MM.1S (cell line): ENCODE measurements at regions not wholly inside any gene's neighbourhood (a gene's known extent, or its start where the extent isn't known, plus 50 kb on each side); places are given as distances from the start of the nearest gene placed in this dataset.

Experiments used
- DNase-seq: peaks from one replicate; pipeline ENCODE4 v3.0.0-alpha.2; 2015
- H2AFZ ChIP-seq: fragments of 300-600 bp; sonication (generic); 2 replicates; pipeline ENCODE4 v1.6.0; 2016; ENCODE audit warnings: antibody characterized with exemption, low read length
- H3F3A ChIP-seq: fragments of 300-600 bp; sonication (generic); 2 replicates; pipeline ENCODE4 v1.6.1; 2016; ENCODE audit warnings: mild to moderate bottlenecking, antibody characterized with exemption, low read length, moderate library complexity, mixed read lengths; ENCODE audit not compliant: insufficient read depth
- H3K27ac ChIP-seq: fragments of 300-600 bp; sonication (generic); 2 replicates; pipeline ENCODE4 v1.5.1; 2016; ENCODE audit warnings: mild to moderate bottlenecking, low read length
- H3K27me3 ChIP-seq: fragments of 300-600 bp; sonication (generic); replicated peaks from 2 replicates; pipeline ENCODE4 v1.6.0; 2016; ENCODE audit warnings: low read length; ENCODE audit not compliant: insufficient read depth
- H3K36me3 ChIP-seq: fragments of 300-600 bp; sonication (generic); replicated peaks from 2 replicates; pipeline ENCODE4 v1.6.1; 2016; ENCODE audit warnings: mild to moderate bottlenecking, low read length, mixed read lengths; ENCODE audit not compliant: insufficient read depth
- H3K4me1 ChIP-seq: fragments of 300-600 bp; sonication (generic); 2 replicates; pipeline ENCODE4 v1.6.1; 2016; ENCODE audit warnings: low read length, mixed read lengths
- H3K4me2 ChIP-seq: fragments of 300-600 bp; sonication (generic); 2 replicates; pipeline ENCODE4 v1.6.0; 2016; ENCODE audit warnings: low read depth, low read length
- H3K4me3 ChIP-seq: fragments of 300-600 bp; sonication (generic); 2 replicates; pipeline ENCODE4 v1.5.1; 2016; ENCODE audit warnings: low read length, mixed read lengths
- H3K79me2 ChIP-seq: fragments of 300-600 bp; sonication (generic); 2 replicates; pipeline ENCODE4 v1.6.1; 2016; ENCODE audit warnings: mixed run types, low read length, mixed read lengths
- H3K9ac ChIP-seq: fragments of 300-600 bp; sonication (generic); 2 replicates; pipeline ENCODE4 v1.6.1; 2016; ENCODE audit warnings: low read length, mixed read lengths
- H3K9me2 ChIP-seq: fragments of 300-600 bp; sonication (generic); replicated peaks from 2 replicates; pipeline ENCODE4 v1.6.1; 2016; ENCODE audit warnings: mild to moderate bottlenecking, low read length, mixed read lengths; ENCODE audit not compliant: insufficient read depth
- H3K9me3 ChIP-seq: fragments of 300-600 bp; sonication (generic); replicated peaks from 2 replicates; pipeline ENCODE4 v1.6.1; 2016; ENCODE audit warnings: mild to moderate bottlenecking, low read length, mixed read lengths; ENCODE audit not compliant: insufficient read depth
- H4K20me1 ChIP-seq: fragments of 300-600 bp; sonication (generic); 2 replicates; pipeline ENCODE4 v1.6.1; 2016; ENCODE audit warnings: mild to moderate bottlenecking, low read length, moderate library complexity, mixed read lengths; ENCODE audit not compliant: insufficient read depth
- CTCF ChIP-seq: fragments of 300-600 bp; sonication (generic); IDR thresholded peaks from 2 replicates; pipeline ENCODE4 v1.5.1; 2016; ENCODE audit warnings: antibody characterized with exemption, low read length, mixed read lengths
- EZH2 ChIP-seq: fragments of 300-600 bp; sonication (generic); optimal IDR thresholded peaks from 2 replicates; pipeline ENCODE3; 2017; ENCODE audit warnings: low read depth, mild to moderate bottlenecking, antibody characterized with exemption, low read length, mixed read lengths
- EZH2phosphoT487 ChIP-seq: fragments of 300-600 bp; sonication (generic); IDR thresholded peaks from 2 replicates; pipeline ENCODE4 v1.6.1; 2018; ENCODE audit warnings: antibody characterized with exemption, low read length

GRCh38 chr3:127405010-127405598 is 117.3 kb upstream of the PRR20G start:
- Histone ChIP-seq H3K9me2 (no peaks in the 10 kb centered on the region), H3K4me3 (no peak overlapping the region), H2AFZ (no peak overlapping the region), H4K20me1 (no peaks in the 10 kb centered on the region), H3K9ac (no peak overlapping the region), H3K27ac (no peak overlapping the region), H3K4me1 (no peaks in the 10 kb centered on the region), H3F3A (no peaks in the 10 kb centered on the region), H3K4me2 (no peak overlapping the region), H3K27me3 (no peaks in the 10 kb centered on the region), H3K79me2 (no peaks in the 10 kb centered on the region), H3K36me3 (no peaks in the 10 kb centered on the region), H3K9me3 (no peaks in the 10 kb centered on the region)
- no peak for DNase-seq
- TF ChIP-seq CTCF = no peak
- TF ChIP-seq EZH2phosphoT487 = no peak
- TF ChIP-seq EZH2 = no peak

- Histone ChIP-seq H3K27me3 (no peaks in the 10 kb centered on the region), H2AFZ (no peak overlapping the region), H3K4me1 (no peaks in the 10 kb centered on the region), H3K9ac (no peak overlapping the region), H4K20me1 (no peaks in the 10 kb centered on the region), H3F3A (no peaks in the 10 kb centered on the region), H3K9me3 (no peaks in the 10 kb centered on the region), H3K4me3 (no peak overlapping the region), H3K27ac (no peak overlapping the region), H3K79me2 (no peaks in the 10 kb centered on the region), H3K4me2 (no peak overlapping the region), H3K9me2 (no peaks in the 10 kb centered on the region), H3K36me3 (no peaks in the 10 kb centered on the region)
- DNase-seq = no peak
- no peak for TF ChIP-seq EZH2
- no peak for TF ChIP-seq EZH2phosphoT487
- TF ChIP-seq CTCF = no peak
Measured at GRCh38 chr3:127404221-127405009, 116.6 kb upstream of the PRR20G start.

- TF ChIP-seq CTCF (no peak), EZH2 (no peak), EZH2phosphoT487 (no peak)
- Histone ChIP-seq H3K9ac (no peak overlapping the region), H3K9me3 (no peaks in the 10 kb centered on the region), H3K4me1 (no peaks in the 10 kb centered on the region), H3F3A (no peaks in the 10 kb centered on the region), H2AFZ (no peak overlapping the region), H3K27ac (no peak overlapping the region), H3K79me2 (no peaks in the 10 kb centered on the region), H3K9me2 (no peaks in the 10 kb centered on the region), H3K4me2 (no peak overlapping the region), H4K20me1 (no peaks in the 10 kb centered on the region), H3K27me3 (no peaks in the 10 kb centered on the region), H3K4me3 (no peak overlapping the region), H3K36me3 (no peaks in the 10 kb centered on the region)
- no peak for DNase-seq
Measured at GRCh38 chr3:127403795-127404194, 115.9 kb upstream of the PRR20G start.
